Suprapubic skin (tissue), 4 donors: ENCODE measurements at regions not wholly inside any gene's neighbourhood (a gene's known extent, or its start where the extent isn't known, plus 50 kb on each side); places are given as distances from the start of the nearest gene placed in this dataset.
A peak's percentile ranks its signal among the peaks of the same experiment; 100 is the strongest.

ENCODE experiments used
- DNase-seq, 2 donors: peaks; one replicate each; pipeline ENCODE4 v3.0.0-alpha.2; 2019; ENCODE audit warnings: low spot score in 2 of 2
- H3K27ac ChIP-seq: fragments of 200-600 bp; sonication (generic); one replicate; pipeline ENCODE4 v1.5.1; 2019
- H3K27me3 ChIP-seq: fragments of 200-600 bp; sonication (generic); one replicate; pipeline ENCODE4 v1.5.1; 2019
- H3K36me3 ChIP-seq: fragments of 200-600 bp; sonication (generic); one replicate; pipeline ENCODE4 v1.5.1; 2019
- H3K4me1 ChIP-seq: fragments of 200-600 bp; sonication (generic); one replicate; pipeline ENCODE4 v1.5.1; 2019
- H3K4me3 ChIP-seq: fragments of 200-600 bp; sonication (generic); one replicate; pipeline ENCODE4 v1.5.1; 2019; ENCODE audit warnings: mild to moderate bottlenecking
- H3K9me3 ChIP-seq: fragments of 200-600 bp; sonication (generic); one replicate; pipeline ENCODE4 v1.5.1; 2019
- CTCF ChIP-seq, 2 donors: fragments of 200-600 bp in 1 of 2; fragments of 450-650 bp in 1 of 2; sonication (generic) in 1 of 2; IDR thresholded peaks; one replicate each; pipeline ENCODE4 v1.5.1; 2016 to 2019; ENCODE audit warnings: antibody characterized with exemption in 2 of 2, mild to moderate bottlenecking in 1 of 2, moderate library complexity in 1 of 2
- EP300 ChIP-seq: sonication (generic); formaldehyde crosslinking; IDR thresholded peaks from one replicate; pipeline ENCODE4 v1.6.1; 2017; ENCODE audit warnings: antibody characterized with exemption
- POLR2A ChIP-seq, 2 donors: fragments of 450-650 bp; IDR thresholded peaks; one replicate each; pipeline ENCODE4 v1.6.1; 2017; ENCODE audit warnings: antibody characterized with exemption in 2 of 2, mild to moderate bottlenecking in 2 of 2, moderate library complexity in 2 of 2
- POLR2AphosphoS5 ChIP-seq, 3 donors: sonication (generic); formaldehyde crosslinking; IDR thresholded peaks; one replicate each; pipeline ENCODE4 v1.6.1; 2017; ENCODE audit warnings: antibody characterized with exemption in 3 of 3
- WGBS: methylation state at CpG from one replicate; pipeline ENCODE4 v1.1.5; 2018; 5-methylcytosine and 5-hydroxymethylcytosine counted together

- Histone ChIP-seq H3K27ac (no peak overlapping the region), H3K9me3 (no peaks in the 10 kb centered on the region), H3K4me3 (no peak overlapping the region), H3K27me3 (no peaks in the 10 kb centered on the region), H3K4me1 (peaks cover 36% of the 10 kb centered on the region), H3K36me3 (no peaks in the 10 kb centered on the region)
- DNase-seq = no peak
- TF ChIP-seq CTCF (IDR thresholded peaks at IDR 0.05) (no peak), POLR2AphosphoS5 (IDR thresholded peaks at IDR 0.05) (no peak)
- whole genome bisulfite sequencing = 77% methylated on average over 7 of the region's 7 CpGs
Observed at GRCh38 chr18:10142056-10142455, 228.2 kb downstream of the VAPA start.

- H3K27me3 ChIP-seq = no peaks in the 10 kb centered on the region
- H3K4me1 ChIP-seq = peaks cover 36% of the 10 kb centered on the region
- TF ChIP-seq CTCF (IDR thresholded peaks at IDR 0.05) = no peak
- TF ChIP-seq POLR2AphosphoS5 (IDR thresholded peaks at IDR 0.05) = no peak
- no peak for TF ChIP-seq POLR2A (IDR thresholded peaks at IDR 0.05)
- no peak for TF ChIP-seq EP300
- DNase-seq = no peak
- H3K9me3 ChIP-seq = no peaks in the 10 kb centered on the region
- H3K4me3 ChIP-seq = no peak overlapping the region
- no peaks in the 10 kb centered on the region for H3K36me3 ChIP-seq
- 54% methylated on average over 13 of the region's 14 CpGs for WGBS
- H3K27ac ChIP-seq = no peak overlapping the region
Observed at GRCh38 chr18:10142496-10143160, 228.8 kb downstream of the VAPA start.

DNA sequence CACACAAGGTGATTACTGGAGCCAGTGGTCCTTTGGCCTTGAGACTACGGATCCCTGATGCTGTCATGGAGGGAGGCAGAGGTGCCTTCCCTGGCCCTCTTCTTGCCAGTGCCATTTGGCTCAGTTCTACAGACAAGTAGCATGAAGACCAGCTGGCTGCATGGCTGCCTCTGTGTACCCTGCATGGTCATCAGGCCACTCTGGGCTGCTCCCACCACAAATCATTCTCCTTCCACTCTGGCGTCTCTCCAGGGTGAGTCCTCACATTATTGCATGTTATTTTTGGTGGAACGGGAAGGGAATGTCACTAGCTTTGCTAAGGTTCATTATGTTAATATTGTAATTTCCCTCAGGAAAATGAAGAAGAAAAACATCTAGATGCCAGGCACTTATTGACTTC, 229.8 kb downstream of the VAPA start:
- WGBS = 63% methylated on average over 3 of the region's 3 CpGs
- Histone ChIP-seq H3K9me3 (no peaks in the 10 kb centered on the region), H3K27ac (no peak overlapping the region), H3K27me3 (no peaks in the 10 kb centered on the region), H3K4me3 (no peak overlapping the region), H3K36me3 (no peaks in the 10 kb centered on the region), H3K4me1 (peaks cover 36% of the 10 kb centered on the region)
- no peak for DNase-seq
- no peak for TF ChIP-seq CTCF (IDR thresholded peaks at IDR 0.05)
- TF ChIP-seq EP300 = no peak

- H3K27me3 ChIP-seq = no peaks in the 10 kb centered on the region
- H3K4me3 ChIP-seq = no peak overlapping the region
- no peak overlapping the region for H3K27ac ChIP-seq
- H3K9me3 ChIP-seq = no peaks in the 10 kb centered on the region
- no peak for DNase-seq
- peaks cover 30% of the 10 kb centered on the region for H3K4me1 ChIP-seq
- no peak for TF ChIP-seq EP300
- H3K36me3 ChIP-seq = no peaks in the 10 kb centered on the region
- 77% methylated on average over 4 of the region's 4 CpGs for WGBS
Observed at GRCh38 chr18:10145546-10145945, 231.7 kb downstream of the VAPA start.

- no peak overlapping the region for H3K4me3 ChIP-seq
- WGBS = 86% methylated on average over 6 of the region's 6 CpGs
- H3K9me3 ChIP-seq = no peaks in the 10 kb centered on the region
- peaks cover 16% of the 10 kb centered on the region for H3K4me1 ChIP-seq
- H3K27ac ChIP-seq = no peak overlapping the region
- H3K36me3 ChIP-seq = no peaks in the 10 kb centered on the region
- DNase-seq = no peak
- H3K27me3 ChIP-seq = no peaks in the 10 kb centered on the region
- TF ChIP-seq EP300 (no peak), POLR2AphosphoS5 (IDR thresholded peaks at IDR 0.05) (no peak), CTCF (IDR thresholded peaks at IDR 0.05) (no peak), POLR2A (IDR thresholded peaks at IDR 0.05) (no peak)
Observed at GRCh38 chr18:10147226-10147625, 233.4 kb downstream of the VAPA start.

DNA sequence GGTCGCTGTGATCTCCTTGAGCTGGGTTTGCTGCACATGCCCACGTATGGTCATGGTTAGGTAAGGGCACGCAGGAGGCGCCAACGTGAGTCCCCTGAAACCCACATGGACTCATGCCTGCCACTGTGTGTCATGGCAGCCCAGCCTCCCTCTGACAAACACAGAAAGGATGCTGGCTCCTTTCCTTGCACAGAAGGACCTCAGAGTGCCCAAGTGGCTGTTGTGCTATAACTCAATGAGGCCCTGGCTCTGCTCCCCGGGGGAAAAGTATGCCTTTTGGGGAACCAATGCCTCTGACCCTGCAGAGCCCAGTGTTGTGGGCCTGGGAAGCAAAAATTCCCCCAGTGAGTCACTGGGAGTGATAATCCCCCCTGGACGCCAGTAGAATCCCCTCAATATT, 233.9 kb downstream of the VAPA start:
- no peak for TF ChIP-seq POLR2A (IDR thresholded peaks at IDR 0.05)
- TF ChIP-seq CTCF (IDR thresholded peaks at IDR 0.05) = no peak
- TF ChIP-seq POLR2AphosphoS5 (IDR thresholded peaks at IDR 0.05) = no peak
- H3K27me3 ChIP-seq = no peaks in the 10 kb centered on the region

More for the DNA sequence above, 233.9 kb downstream of the VAPA start:
- Histone ChIP-seq H3K4me1 (peaks cover 11% of the 10 kb centered on the region), H3K4me3 (no peak overlapping the region), H3K36me3 (no peaks in the 10 kb centered on the region), H3K27ac (no peak overlapping the region), H3K9me3 (no peaks in the 10 kb centered on the region)
- 100% methylated on average over 2 of the region's 7 CpGs for whole genome bisulfite sequencing
- DNase-seq = peak in 1 of 2 donors; percentile 42
